Kidney (tissue), 13 donors: ENCODE measurements at regions not wholly inside any gene's neighbourhood (a gene's known extent, or its start where the extent isn't known, plus 50 kb on each side); places are given as distances from the start of the nearest gene placed in this dataset.

Experiments
- DNase-seq, 5 donors: peaks; one replicate each; pipeline ENCODE4 v3.0.0-alpha.2; 2013 to 2020
- FAIRE-seq: peaks from 2 replicates; lab custom pipeline; 2012; peaks lifted over from hg19 to GRCh38; lab: Jason Lieb, UNC
- H3K27ac ChIP-seq, 2 donors: one replicate each; pipeline ENCODE4 v1.7.0; 2013; ENCODE audit warnings: low read depth in 2 of 2, low read length in 2 of 2, inconsistent platforms in 1 of 2
- H3K27me3 ChIP-seq: one replicate; pipeline ENCODE4 v1.7.1; 2013; ENCODE audit warnings: low read length, inconsistent platforms; ENCODE audit not compliant: control insufficient read depth, insufficient read depth
- H3K36me3 ChIP-seq, 3 donors: one replicate each; pipeline versions ENCODE4 v1.7.0 to v1.7.1; 2013; ENCODE audit warnings: low read length in 3 of 3, control low read depth in 1 of 3, inconsistent platforms in 1 of 3; ENCODE audit not compliant: insufficient read depth in 3 of 3, control insufficient read depth in 2 of 3
- H3K4me1 ChIP-seq, 3 donors: one replicate each; pipeline versions ENCODE4 v1.7.0 to v1.7.1; 2013; ENCODE audit warnings: low read length in 3 of 3, inconsistent platforms in 1 of 3, low read depth in 1 of 3; ENCODE audit not compliant: control insufficient read depth in 2 of 3, insufficient read depth in 2 of 3
- H3K4me3 ChIP-seq, 3 donors: one replicate each; pipeline versions ENCODE4 v1.7.0 to v1.8.1; 2013; ENCODE audit warnings: low read length in 3 of 3, control low read depth in 1 of 3, inconsistent platforms in 1 of 3
- H3K9ac ChIP-seq, 3 donors: one replicate each; pipeline versions ENCODE4 v1.7.0 to v1.7.1; 2013; ENCODE audit warnings: low read length in 3 of 3, control low read depth in 1 of 3, inconsistent platforms in 1 of 3
- H3K9me3 ChIP-seq, 3 donors: one replicate each; pipeline versions ENCODE4 v1.7.0 to v1.7.1; 2013; ENCODE audit warnings: low read length in 3 of 3, control low read depth in 1 of 3, inconsistent platforms in 1 of 3; ENCODE audit not compliant: control insufficient read depth in 2 of 3, insufficient read depth in 1 of 3
- CTCF ChIP-seq: IDR thresholded peaks from 3 replicates; pipeline ENCODE4 v1.5.1; 2012; ENCODE audit warnings: mild to moderate bottlenecking, moderate library complexity, borderline replicate concordance; ENCODE audit not compliant: insufficient read depth; ENCODE audit errors: extremely low read depth
- intact Hi-C: fragments of 100-400 bp; cut with DNase I; formaldehyde crosslinking; loops from one replicate; pipeline ENCODE4 v1.11.1; 2022
- donor health status: control.
- donor health status: control.
- donor health status: control.
- donor health status: control.
- donor health status: control.
- donor health status: DM: yes; HTN: yes; CAD: no.
- donor health status: Normal renal cell carcinoma (clear cell type).

GRCh38 chr10:79001082-79001885, 67.5 kb upstream of the ZMIZ1 start:
- DNase-seq (no peak), FAIRE-seq (no peak)
- intact Hi-C loops: no loop called here
- H3K4me1 ChIP-seq: no peaks in the 10 kb centered on the region
- H3K27me3 ChIP-seq: no peaks in the 10 kb centered on the region
- TF ChIP-seq CTCF: no peak
- no peaks in the 10 kb centered on the region for H3K9me3 ChIP-seq
- H3K9ac ChIP-seq: peak overlapping the region in 1 of 3 donors; percentile 34
- no peaks in the 10 kb centered on the region for H3K36me3 ChIP-seq
- no peak overlapping the region for H3K27ac ChIP-seq
- H3K4me3 ChIP-seq: no peak overlapping the region

GRCh38 chr10:79002336-79002735, 66.4 kb upstream of the ZMIZ1 start:
- H3K27ac ChIP-seq: no peak overlapping the region
- no peak overlapping the region for H3K9ac ChIP-seq
- H3K36me3 ChIP-seq: no peaks in the 10 kb centered on the region
- DNase-seq: no peak
- H3K27me3 ChIP-seq: no peaks in the 10 kb centered on the region
- no peaks in the 10 kb centered on the region for H3K4me1 ChIP-seq
- H3K9me3 ChIP-seq: no peaks in the 10 kb centered on the region
- TF ChIP-seq CTCF: no peak
- no peak overlapping the region for H3K4me3 ChIP-seq
- intact Hi-C loops: no loop called here
- FAIRE-seq: no peak

- H3K36me3 ChIP-seq: no peaks in the 10 kb centered on the region
- no peak overlapping the region for H3K9ac ChIP-seq
- H3K27me3 ChIP-seq: no peaks in the 10 kb centered on the region
- no peaks in the 10 kb centered on the region for H3K4me1 ChIP-seq
- peak; percentile 74 to 89 (median 85) for DNase-seq
- no peak for FAIRE-seq
- H3K27ac ChIP-seq: no peak overlapping the region
- H3K4me3 ChIP-seq: no peak overlapping the region
- intact Hi-C loops: no loop called here
- no peak for TF ChIP-seq CTCF
- no peaks in the 10 kb centered on the region for H3K9me3 ChIP-seq
These were observed 65.3 kb upstream of the ZMIZ1 start for GRCh38 chr10:79003183-79004100.
